ENCODE measurements at regions not wholly inside any gene's neighbourhood (a gene's known extent, or its start where the extent isn't known, plus 50 kb on each side); places are given as distances from the start of the nearest gene placed in this dataset.

DNA sequence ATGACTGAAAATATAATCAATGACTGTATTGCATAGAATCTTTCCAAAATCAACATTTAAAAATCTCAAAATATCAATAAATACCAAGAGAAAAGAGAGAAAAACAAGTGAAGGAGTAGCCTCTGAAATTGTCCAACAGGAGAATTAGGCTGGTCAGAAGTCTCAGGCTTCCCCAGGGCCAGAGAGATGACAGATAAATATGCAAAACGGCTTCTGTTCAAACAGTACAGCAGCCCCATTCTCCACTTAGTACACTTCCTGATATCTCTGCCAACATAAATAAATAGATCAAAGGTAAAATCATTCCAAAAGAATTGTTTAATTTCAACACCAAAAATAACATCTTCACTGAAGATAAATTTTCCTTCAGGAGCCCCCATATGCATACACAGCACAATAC, 204.7 kb upstream of the GABRA2 start:
- no peak for DNase-seq (ENCODE audit: low read depth)

DNA sequence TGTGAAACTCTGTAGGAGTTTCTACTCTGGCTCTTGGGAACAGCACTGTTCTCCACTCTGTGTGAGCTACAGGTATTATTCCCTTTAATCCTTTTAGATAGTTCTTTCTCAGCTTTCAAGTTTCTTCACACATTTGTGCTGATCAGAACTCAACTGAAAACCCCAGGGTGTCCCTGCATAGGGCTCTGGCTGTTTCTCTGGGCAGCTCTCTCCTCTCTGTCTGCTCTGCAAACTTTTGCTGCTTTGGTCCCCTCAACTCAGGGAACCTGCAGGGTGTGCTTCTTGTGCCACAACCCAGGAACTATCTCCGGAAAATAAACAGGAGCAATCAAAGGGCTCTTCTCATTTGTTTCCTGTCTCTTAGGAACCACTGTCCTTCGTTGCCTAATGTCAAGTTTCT, 196.6 kb upstream of the GABRA2 start:
- no peak for DNase-seq (ENCODE audit: low read depth)

DNA sequence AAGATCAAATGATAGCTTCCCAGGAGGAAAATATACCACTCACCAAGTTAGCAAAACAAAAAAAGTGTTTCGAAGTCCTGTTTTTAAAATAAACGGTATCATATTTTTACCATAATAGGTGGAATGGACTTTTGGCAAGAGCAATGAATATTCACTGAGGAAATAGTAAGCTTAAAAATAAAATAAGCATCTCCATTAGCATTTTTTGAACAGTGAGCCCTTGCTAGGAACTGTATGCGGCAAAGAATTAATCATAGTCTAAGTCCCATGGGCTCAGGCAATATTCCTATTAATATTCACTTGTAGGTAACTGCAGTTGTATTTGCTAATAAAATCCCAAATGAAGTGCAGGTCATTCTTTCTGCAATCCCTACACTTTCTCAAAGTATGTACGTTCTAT, 191.7 kb upstream of the GABRA2 start:
- DNase-seq (ENCODE audit: low read depth) = no peak

- DNase-seq (ENCODE audit: low read depth) = no peak
Observed at GRCh38 chr4:46554760-46555465, 165.0 kb upstream of the GABRA2 start.

DNA sequence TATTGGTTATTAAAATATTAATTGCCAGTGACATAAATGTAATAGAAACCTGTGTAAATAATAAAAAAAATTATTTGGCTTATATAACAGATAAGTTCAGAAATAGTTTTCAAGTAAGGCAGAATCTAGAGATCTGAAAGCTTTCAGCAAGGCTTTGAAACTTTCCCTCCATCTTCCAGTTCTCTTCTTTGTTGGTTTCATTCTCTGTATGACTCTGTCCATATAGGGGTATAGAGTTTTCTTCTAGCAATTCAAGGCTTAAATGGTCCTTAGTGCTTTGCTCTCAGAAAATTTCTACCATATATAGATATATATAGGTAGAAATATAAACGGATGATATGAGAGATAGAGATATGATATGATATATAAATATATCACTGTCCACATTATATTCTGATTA, 160.5 kb upstream of the GABRA2 start:
- no peak for DNase-seq (ENCODE audit: low read depth)

DNA sequence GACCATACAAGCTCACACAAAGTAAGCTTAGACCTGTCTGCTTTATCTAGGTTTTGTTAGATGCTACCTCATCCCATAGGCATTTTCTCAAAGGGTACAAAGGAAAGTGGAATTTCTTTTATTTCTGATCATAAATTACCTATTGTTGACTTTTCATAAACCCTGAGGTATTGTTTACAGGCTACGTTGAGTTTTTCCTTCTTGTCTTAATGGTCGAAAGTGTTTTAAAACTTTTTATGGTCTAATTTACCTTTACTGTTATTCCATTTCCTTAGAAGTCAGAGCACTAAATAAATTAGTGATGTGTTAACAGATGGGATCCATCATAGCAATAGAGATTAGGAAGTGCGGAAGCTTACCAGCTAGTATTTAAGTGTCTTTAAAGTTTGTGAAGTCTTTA, 159.2 kb upstream of the GABRA2 start:
- no peak for DNase-seq (ENCODE audit: low read depth)

GRCh38 chr4:46524751-46525150, 134.8 kb upstream of the GABRA2 start:
- DNase-seq (ENCODE audit: low read depth) = no peak

DNA sequence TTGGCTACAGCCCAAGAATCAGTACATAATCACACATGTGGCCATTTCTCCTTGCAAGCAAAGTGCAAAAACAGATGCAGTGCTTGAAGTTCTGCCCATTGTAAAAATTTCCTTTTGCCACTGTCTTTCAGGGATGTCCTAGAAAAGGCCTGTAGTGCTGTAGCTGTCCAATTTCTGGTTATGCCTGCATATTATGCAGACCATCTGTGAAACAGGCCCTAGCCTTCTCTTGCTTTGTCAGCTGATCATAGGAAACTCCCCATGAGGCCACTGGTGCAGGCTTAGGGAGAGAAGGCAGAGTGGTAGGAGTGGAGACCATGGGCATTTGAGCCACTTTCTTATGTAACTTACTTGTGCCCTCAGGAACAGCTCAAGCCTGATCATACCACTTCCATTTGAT, 130.4 kb upstream of the GABRA2 start:
- no peak for DNase-seq (ENCODE audit: low read depth)

- DNase-seq (ENCODE audit: low read depth) = no peak
Observed at GRCh38 chr4:46515940-46516339, 126.0 kb upstream of the GABRA2 start.

GRCh38 chr4:46508216-46508615, 118.3 kb upstream of the GABRA2 start:
- DNase-seq (ENCODE audit: low read depth) = no peak

GRCh38 chr4:46506876-46507275, 116.9 kb upstream of the GABRA2 start:
- peak; percentile 70 for DNase-seq (ENCODE audit: low read depth)

GRCh38 chr4:46505131-46505530, 115.2 kb upstream of the GABRA2 start:
- no peak for DNase-seq (ENCODE audit: low read depth)

- DNase-seq (ENCODE audit: low read depth) = no peak
Observed at GRCh38 chr4:46503739-46504138, 113.8 kb upstream of the GABRA2 start.

DNA sequence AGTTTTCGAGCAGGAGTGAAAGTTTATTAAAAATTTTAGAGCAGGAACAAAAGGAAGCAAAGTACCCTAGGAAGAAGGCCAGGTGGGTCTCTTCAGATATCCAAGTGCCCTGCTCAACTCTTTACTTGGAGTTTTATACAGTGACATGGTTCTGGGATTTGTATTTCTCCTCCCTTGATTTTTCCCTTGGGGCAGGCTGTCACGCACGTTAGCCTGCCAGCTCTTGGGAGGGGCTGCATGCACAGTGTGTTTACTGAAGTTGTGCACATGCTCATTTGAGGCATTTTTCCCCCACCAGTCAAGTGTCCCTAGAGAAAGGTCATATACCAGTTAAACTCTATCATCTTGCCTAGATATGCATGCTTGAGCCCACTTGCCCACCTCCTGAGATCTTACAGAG, 102.5 kb upstream of the GABRA2 start:
- DNase-seq (ENCODE audit: low read depth) = no peak

GRCh38 chr4:46491455-46491854, 101.5 kb upstream of the GABRA2 start:
- no peak for DNase-seq (ENCODE audit: low read depth)

GRCh38 chr4:46484881-46485280, 95.0 kb upstream of the GABRA2 start:
- peak; percentile 20 for DNase-seq (ENCODE audit: low read depth)

- no peak for DNase-seq (ENCODE audit: low read depth)
Observed at GRCh38 chr4:46462733-46463132, 72.8 kb upstream of the GABRA2 start.

- no peak for DNase-seq (ENCODE audit: low read depth)
Observed at GRCh38 chr4:46459308-46459707, 69.4 kb upstream of the GABRA2 start.

DNA sequence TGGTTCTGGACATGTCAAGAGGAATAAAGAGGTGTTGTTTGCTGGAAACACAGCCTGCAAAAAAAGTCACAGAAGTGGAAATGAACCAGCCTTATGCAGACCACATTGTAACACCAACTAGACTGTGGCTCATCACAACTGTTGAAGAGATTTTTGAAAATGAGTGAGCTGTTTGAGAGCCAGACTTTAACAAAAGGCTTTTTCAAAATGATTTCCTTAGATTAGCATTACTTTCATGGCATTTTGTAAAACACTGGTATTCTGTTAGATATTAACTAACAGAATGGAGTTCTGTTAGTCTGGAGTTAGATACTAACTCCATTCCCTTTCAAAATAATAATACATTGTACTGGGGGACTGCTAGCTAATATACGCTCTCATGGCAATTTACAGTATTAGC, 60.6 kb upstream of the GABRA2 start:
- DNase-seq (ENCODE audit: low read depth) = no peak

- no peak for DNase-seq (ENCODE audit: low read depth)
Observed at GRCh38 chr4:46445710-46446314, 55.9 kb upstream of the GABRA2 start.

DNA sequence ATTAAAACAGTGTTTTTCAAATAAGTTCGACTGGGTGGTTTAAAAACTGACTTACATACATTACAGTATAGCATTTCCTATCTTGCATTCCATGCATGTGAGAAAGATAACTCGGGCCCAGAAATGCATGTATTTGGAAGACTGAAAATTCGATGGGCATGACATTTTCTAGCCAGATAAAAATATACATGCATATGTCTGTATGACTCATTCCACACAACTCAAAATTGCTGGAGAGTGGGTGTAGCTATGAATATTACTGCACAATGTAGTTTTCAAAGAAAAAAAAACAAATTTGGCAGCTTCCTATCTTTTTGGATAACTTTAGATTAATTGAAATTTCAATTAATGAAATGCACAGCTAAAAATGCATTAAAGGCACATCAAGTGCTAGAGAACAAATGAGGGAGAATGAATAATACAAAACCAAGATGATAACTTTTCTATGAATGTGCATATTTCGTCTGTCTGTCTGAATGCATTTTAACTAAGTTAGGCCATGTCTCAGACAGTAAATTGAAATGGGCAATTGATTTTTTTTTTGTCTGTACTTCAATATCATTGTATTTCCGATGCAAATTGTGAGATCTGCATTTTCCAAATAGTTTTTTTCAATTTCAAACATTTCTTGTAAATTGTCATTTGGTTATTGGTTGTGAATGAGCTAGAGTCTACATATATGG, 54.5 kb upstream of the GABRA2 start:
- DNase-seq (ENCODE audit: low read depth) = peak; percentile 24

DNA sequence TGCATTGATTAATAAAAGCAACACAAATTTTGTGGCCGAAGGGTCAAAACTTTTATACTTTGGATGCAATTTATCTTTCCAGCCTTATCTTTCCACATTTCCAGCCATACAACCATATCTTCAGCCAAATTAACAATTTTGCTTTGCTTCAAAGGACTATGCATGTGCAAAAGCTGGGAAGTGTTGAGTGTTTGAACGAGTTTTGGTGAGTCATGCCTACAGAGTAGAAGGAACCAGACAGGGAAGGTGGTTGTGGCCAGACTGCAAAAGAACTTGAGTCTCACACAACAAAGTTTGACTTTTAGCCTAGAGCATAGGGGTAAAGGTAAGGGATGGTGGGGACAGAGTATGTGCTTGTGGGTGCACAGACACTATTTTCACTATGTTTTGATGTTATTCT, 53.0 kb upstream of the GABRA2 start:
- DNase-seq (ENCODE audit: low read depth) = no peak

DNA sequence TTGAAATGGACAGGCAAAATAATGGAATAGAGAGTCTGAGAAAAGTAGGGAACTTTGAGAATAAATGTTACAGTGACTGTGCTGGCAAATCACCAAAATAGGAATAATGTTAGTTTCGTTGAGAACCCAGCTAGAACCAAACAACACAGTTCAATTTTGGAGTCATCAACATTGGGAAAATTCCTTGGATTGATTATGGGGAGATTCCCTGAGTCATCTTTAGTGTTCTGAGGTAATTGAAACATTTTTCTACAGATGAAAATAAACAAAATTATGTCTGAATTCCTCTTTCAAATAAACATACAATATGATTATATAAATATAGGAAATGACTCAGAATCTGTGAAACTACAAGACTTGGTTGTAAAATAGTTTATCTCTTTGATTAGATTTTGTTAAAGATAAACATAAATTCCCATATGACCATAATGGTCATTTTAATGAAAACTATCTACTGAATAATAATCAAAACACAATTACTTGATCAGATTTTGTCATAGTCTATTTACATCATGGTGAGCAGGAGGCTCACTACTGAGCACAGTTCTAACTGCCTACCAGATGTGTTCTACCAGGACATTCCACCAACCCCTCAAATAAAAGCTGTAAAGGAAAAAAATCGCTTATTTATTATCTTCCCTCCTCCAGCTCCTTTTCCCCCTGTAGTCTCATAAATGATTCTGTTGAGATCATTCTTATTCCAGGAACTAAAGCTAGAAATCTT, 51.4 kb upstream of the GABRA2 start:
- DNase-seq (ENCODE audit: low read depth) = no peak

All from non-pigmented ciliary epithelial cell (primary cell).